GM12878 (cell line): ENCODE measurements at regions not wholly inside any gene's neighbourhood (a gene's known extent, or its start where the extent isn't known, plus 50 kb on each side); places are given as distances from the start of the nearest gene placed in this dataset.

Experiments used
- MYC ChIP-seq: IDR thresholded peaks from 2 replicates; pipeline ENCODE4 v1.6.1; 2011; ENCODE audit warnings: mild to moderate bottlenecking, low read length, moderate library complexity, inconsistent platforms; ENCODE audit not compliant: insufficient read depth, insufficient replicate concordance, insufficient read length, severe bottlenecking
- NR2C1 ChIP-seq: fragments of 450-650 bp; IDR thresholded peaks from 2 replicates; pipeline ENCODE4 v1.6.1; 2017; ENCODE audit warnings: antibody characterized with exemption, mild to moderate bottlenecking, moderate library complexity
- POLR2A ChIP-seq: IDR thresholded peaks from 2 replicates; pipeline ENCODE4 v1.6.1; 2011; ENCODE audit warnings: low read depth, mild to moderate bottlenecking, low read length
- ZBED1 ChIP-seq: IDR thresholded peaks from 2 replicates; pipeline ENCODE4 v1.6.1; 2016; ENCODE audit warnings: borderline replicate concordance
- TF ChIP-seq, protein P1 (sequence below): fragments of 450-650 bp; IDR thresholded peaks from 2 replicates; pipeline ENCODE4 v1.6.1; 2016; ENCODE audit warnings: mild to moderate bottlenecking
- TF ChIP-seq, protein P2 (sequence below), 3 experiments: IDR thresholded peaks in 2 of 3; conservative IDR thresholded peaks in 1 of 3; 2 replicates each; pipeline ENCODE4 v1.5.1; 2011; ENCODE audit warnings: low read depth in 3 of 3, low read length in 3 of 3, mild to moderate bottlenecking in 3 of 3, control low read depth in 2 of 3, moderate library complexity in 2 of 3, inconsistent platforms in 1 of 3, mixed read lengths in 1 of 3; ENCODE audit not compliant: control insufficient read depth in 2 of 3, insufficient read depth in 1 of 3; ENCODE audit errors: extremely low read depth in 1 of 3

DNA sequence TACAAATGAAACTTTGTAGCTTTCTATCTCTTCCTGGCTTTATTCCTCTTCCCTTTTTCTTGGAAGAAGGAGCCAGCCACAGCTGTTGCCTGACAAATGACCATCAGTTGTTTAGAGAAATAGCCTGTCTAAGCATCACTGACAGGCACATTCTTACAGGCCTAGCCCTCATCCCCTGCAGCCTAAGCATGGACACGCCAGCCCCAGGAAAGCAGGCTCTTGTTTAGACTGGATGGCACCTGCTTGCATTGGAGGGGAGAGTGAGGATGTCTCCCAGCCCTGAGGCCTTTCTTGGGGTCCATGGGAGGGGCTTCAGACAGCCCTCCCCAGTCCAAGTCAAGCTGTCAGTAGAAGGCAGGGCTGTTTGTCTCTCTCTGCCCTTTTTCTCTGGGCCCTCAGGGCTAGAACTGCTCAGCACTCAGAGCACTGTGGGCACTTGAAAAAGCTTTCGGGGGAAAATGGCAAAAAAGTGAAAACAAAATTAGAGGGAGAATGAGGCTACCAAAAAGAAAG lies 282.5 kb upstream of the PLXNA2 start:
- TF ChIP-seq POLR2A, result no peak
- TF ChIP-seq, protein P1, sequence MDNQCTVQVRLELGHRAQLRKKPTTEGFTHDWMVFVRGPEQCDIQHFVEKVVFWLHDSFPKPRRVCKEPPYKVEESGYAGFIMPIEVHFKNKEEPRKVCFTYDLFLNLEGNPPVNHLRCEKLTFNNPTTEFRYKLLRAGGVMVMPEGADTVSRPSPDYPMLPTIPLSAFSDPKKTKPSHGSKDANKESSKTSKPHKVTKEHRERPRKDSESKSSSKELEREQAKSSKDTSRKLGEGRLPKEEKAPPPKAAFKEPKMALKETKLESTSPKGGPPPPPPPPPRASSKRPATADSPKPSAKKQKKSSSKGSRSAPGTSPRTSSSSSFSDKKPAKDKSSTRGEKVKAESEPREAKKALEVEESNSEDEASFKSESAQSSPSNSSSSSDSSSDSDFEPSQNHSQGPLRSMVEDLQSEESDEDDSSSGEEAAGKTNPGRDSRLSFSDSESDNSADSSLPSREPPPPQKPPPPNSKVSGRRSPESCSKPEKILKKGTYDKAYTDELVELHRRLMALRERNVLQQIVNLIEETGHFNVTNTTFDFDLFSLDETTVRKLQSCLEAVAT, result no peak
- TF ChIP-seq MYC, result no peak
- TF ChIP-seq, protein P2, sequence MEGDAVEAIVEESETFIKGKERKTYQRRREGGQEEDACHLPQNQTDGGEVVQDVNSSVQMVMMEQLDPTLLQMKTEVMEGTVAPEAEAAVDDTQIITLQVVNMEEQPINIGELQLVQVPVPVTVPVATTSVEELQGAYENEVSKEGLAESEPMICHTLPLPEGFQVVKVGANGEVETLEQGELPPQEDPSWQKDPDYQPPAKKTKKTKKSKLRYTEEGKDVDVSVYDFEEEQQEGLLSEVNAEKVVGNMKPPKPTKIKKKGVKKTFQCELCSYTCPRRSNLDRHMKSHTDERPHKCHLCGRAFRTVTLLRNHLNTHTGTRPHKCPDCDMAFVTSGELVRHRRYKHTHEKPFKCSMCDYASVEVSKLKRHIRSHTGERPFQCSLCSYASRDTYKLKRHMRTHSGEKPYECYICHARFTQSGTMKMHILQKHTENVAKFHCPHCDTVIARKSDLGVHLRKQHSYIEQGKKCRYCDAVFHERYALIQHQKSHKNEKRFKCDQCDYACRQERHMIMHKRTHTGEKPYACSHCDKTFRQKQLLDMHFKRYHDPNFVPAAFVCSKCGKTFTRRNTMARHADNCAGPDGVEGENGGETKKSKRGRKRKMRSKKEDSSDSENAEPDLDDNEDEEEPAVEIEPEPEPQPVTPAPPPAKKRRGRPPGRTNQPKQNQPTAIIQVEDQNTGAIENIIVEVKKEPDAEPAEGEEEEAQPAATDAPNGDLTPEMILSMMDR (IDR thresholded peaks at IDR 0.05 in 2 of 3, conservative IDR thresholded peaks at IDR 0.05 in 1 of 3; ENCODE audit: control insufficient read depth in 2 of 3, extremely low read depth in 1 of 3, insufficient read depth in 1 of 3, low read depth in 3 of 3, low read length in 3 of 3), result no peak
- no peak for TF ChIP-seq ZBED1
- TF ChIP-seq NR2C1, result no peak
